HL-60 (cell line): ENCODE measurements at regions not wholly inside any gene's neighbourhood (a gene's known extent, or its start where the extent isn't known, plus 50 kb on each side); places are given as distances from the start of the nearest gene placed in this dataset.

ENCODE experiments used
- DNase-seq, 2 experiments: peaks; one replicate each; pipeline ENCODE4 v3.0.0-alpha.2; 2010 to 2020; ENCODE audit warnings: low read depth in 1 of 2, low spot score in 1 of 2
- H3K27ac ChIP-seq: fragments of 250-450 bp; sonication (Bioruptor Pico); replicated peaks from 2 replicates; pipeline ENCODE4 v1.5.1; 2020; ENCODE audit warnings: mild to moderate bottlenecking, moderate library complexity
- H3K27me3 ChIP-seq: fragments of 250-450 bp; sonication (Bioruptor Pico); 2 replicates; pipeline ENCODE4 v1.5.1; 2021; ENCODE audit warnings: mild to moderate bottlenecking, moderate library complexity; ENCODE audit not compliant: insufficient read depth, poor library complexity, severe bottlenecking
- H3K4me3 ChIP-seq: replicated peaks from 2 replicates; pipeline ENCODE4 v1.5.1; 2011; ENCODE audit warnings: mild to moderate bottlenecking, control low read depth, low read length; ENCODE audit not compliant: insufficient read depth
- GABPA ChIP-seq: IDR thresholded peaks from 2 replicates; pipeline ENCODE4 v1.6.1; 2012; ENCODE audit warnings: low read depth
- POLR2AphosphoS5 ChIP-seq: IDR thresholded peaks from 2 replicates; pipeline ENCODE4 v1.6.1; 2012; ENCODE audit warnings: low read depth
- REST ChIP-seq: IDR thresholded peaks from 2 replicates; pipeline ENCODE4 v1.6.1; 2012; ENCODE audit warnings: low read depth; ENCODE audit not compliant: insufficient replicate concordance
- SPI1 ChIP-seq: IDR thresholded peaks from 2 replicates; pipeline ENCODE4 v1.6.1; 2012; ENCODE audit warnings: low read depth, mild to moderate bottlenecking, borderline replicate concordance
- TF ChIP-seq, protein P1 (sequence below): IDR thresholded peaks from one replicate; pipeline ENCODE4 v1.5.1; 2011; ENCODE audit warnings: low read length, control low read depth, inconsistent platforms; ENCODE audit not compliant: insufficient read depth

- no peaks in the 10 kb centered on the region for H3K27me3 ChIP-seq
- no peak for TF ChIP-seq SPI1
- no peak for TF ChIP-seq POLR2AphosphoS5
- no peak for TF ChIP-seq GABPA
- TF ChIP-seq REST, result no peak
- TF ChIP-seq, protein P1, sequence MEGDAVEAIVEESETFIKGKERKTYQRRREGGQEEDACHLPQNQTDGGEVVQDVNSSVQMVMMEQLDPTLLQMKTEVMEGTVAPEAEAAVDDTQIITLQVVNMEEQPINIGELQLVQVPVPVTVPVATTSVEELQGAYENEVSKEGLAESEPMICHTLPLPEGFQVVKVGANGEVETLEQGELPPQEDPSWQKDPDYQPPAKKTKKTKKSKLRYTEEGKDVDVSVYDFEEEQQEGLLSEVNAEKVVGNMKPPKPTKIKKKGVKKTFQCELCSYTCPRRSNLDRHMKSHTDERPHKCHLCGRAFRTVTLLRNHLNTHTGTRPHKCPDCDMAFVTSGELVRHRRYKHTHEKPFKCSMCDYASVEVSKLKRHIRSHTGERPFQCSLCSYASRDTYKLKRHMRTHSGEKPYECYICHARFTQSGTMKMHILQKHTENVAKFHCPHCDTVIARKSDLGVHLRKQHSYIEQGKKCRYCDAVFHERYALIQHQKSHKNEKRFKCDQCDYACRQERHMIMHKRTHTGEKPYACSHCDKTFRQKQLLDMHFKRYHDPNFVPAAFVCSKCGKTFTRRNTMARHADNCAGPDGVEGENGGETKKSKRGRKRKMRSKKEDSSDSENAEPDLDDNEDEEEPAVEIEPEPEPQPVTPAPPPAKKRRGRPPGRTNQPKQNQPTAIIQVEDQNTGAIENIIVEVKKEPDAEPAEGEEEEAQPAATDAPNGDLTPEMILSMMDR, result no peak
- H3K27ac ChIP-seq, result no peak overlapping the region
- no peak overlapping the region for H3K4me3 ChIP-seq
- DNase-seq, result no peak
Measured at GRCh38 chr5:147170603-147171002, 64.2 kb upstream of the STK32A start.

GRCh38 chr5:147174671-147175265 lies 60.1 kb upstream of the STK32A start:
- DNase-seq, result no peak
- TF ChIP-seq SPI1 (no peak), POLR2AphosphoS5 (no peak), REST (no peak), GABPA (no peak)
- TF ChIP-seq, protein P1, result no peak
- H3K27ac ChIP-seq, result no peak overlapping the region
- no peaks in the 10 kb centered on the region for H3K27me3 ChIP-seq
- H3K4me3 ChIP-seq, result no peak overlapping the region

DNA sequence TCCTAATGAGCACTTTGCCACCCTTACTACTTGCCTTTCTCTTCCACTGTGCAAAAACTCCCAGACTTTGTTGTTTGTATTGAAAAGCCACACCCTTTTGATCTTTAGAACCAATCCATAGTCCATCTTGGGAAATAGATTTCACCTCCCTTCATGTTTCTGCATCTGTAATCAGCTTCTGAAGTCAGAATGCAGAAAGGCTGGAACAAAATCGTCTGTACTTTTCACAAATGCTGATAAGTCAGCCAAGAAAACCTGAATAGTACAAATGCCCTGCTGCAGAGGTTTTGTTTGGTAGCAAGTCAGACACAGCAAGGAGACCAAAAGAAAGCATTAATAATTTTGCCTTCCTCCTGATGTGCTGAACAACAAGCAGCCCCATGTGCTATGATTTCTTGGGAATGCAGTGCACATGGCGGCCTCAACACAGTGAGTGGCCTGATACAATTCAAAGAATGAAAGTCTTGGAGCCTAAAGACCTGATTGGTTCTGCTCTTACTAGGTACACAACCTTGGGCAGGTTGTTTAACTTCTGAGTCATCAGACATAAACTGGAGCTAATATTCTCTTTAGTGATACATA lies 59.2 kb upstream of the STK32A start:
- H3K4me3 ChIP-seq, result no peak overlapping the region
- no peak for DNase-seq

More for the DNA sequence above, 59.2 kb upstream of the STK32A start:
- no peak overlapping the region for H3K27ac ChIP-seq
- no peak for TF ChIP-seq POLR2AphosphoS5
- no peak for TF ChIP-seq GABPA
- TF ChIP-seq SPI1, result no peak
- TF ChIP-seq, protein P1, result no peak
- TF ChIP-seq REST, result no peak
- no peaks in the 10 kb centered on the region for H3K27me3 ChIP-seq
